Esophagus squamous epithelium (tissue), 4 donors: ENCODE measurements at regions not wholly inside any gene's neighbourhood (a gene's known extent, or its start where the extent isn't known, plus 50 kb on each side); places are given as distances from the start of the nearest gene placed in this dataset.

ENCODE experiments used
- POLR2A ChIP-seq, 4 donors: fragments of 450-650 bp; IDR thresholded peaks; one replicate each; pipeline ENCODE4 v1.6.1; 2017; ENCODE audit warnings: antibody characterized with exemption in 4 of 4, mild to moderate bottlenecking in 4 of 4, moderate library complexity in 3 of 4
- TF ChIP-seq, protein P1 (sequence below), 6 experiments: fragments of 450-650 bp in 4 of 6; fragments of 200-600 bp in 2 of 6; sonication (generic) in 2 of 6; IDR thresholded peaks; one replicate each; pipeline ENCODE4 v1.5.1; 2016 to 2019; ENCODE audit warnings: antibody characterized with exemption in 6 of 6, mild to moderate bottlenecking in 4 of 6, moderate library complexity in 4 of 6

DNA sequence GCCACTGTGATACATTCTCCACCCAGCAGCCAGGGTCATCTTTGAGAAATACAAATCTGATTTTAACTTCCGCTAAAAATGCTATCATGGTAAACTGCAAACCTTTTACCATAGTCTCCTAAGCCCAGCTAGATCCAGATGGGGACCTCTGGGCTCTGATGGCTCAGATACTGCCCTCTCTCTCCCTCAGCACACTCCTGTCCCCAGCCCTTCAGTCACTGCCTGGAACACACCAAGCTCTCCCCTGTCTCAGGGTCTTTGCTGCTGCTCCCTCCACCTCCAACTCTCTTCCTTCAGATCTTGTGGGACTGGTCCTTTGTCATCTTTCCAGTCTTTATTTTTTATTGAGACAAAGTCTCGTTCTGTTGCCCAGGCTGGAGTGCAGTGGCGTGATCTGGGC, 65.1 kb downstream of the SPRY4 start:
- TF ChIP-seq, protein P1, sequence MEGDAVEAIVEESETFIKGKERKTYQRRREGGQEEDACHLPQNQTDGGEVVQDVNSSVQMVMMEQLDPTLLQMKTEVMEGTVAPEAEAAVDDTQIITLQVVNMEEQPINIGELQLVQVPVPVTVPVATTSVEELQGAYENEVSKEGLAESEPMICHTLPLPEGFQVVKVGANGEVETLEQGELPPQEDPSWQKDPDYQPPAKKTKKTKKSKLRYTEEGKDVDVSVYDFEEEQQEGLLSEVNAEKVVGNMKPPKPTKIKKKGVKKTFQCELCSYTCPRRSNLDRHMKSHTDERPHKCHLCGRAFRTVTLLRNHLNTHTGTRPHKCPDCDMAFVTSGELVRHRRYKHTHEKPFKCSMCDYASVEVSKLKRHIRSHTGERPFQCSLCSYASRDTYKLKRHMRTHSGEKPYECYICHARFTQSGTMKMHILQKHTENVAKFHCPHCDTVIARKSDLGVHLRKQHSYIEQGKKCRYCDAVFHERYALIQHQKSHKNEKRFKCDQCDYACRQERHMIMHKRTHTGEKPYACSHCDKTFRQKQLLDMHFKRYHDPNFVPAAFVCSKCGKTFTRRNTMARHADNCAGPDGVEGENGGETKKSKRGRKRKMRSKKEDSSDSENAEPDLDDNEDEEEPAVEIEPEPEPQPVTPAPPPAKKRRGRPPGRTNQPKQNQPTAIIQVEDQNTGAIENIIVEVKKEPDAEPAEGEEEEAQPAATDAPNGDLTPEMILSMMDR (IDR thresholded peaks at IDR 0.05), result no peak
- TF ChIP-seq POLR2A (IDR thresholded peaks at IDR 0.05), result no peak
